OCI-LY1 (cell line): ENCODE measurements at regions not wholly inside any gene's neighbourhood (a gene's known extent, or its start where the extent isn't known, plus 50 kb on each side); places are given as distances from the start of the nearest gene placed in this dataset.

ENCODE experiments used
- H2AFZ ChIP-seq: fragments of 200-600 bp; sonication (generic), shearing (Covaris generic); 2 replicates; pipeline ENCODE4 v1.6.0; 2014; ENCODE audit warnings: antibody characterized with exemption, mild to moderate bottlenecking, low read length
- H3F3A ChIP-seq: fragments of 200-600 bp; sonication (generic), shearing (Covaris generic); 2 replicates; pipeline ENCODE4 v1.6.0; 2014; ENCODE audit warnings: mild to moderate bottlenecking, antibody characterized with exemption, low read length, moderate library complexity; ENCODE audit not compliant: insufficient read depth
- H3K27ac ChIP-seq: fragments of 200-600 bp; sonication (generic); 2 replicates; pipeline ENCODE4 v1.5.1; 2014; ENCODE audit warnings: low read length, mixed run types, mild to moderate bottlenecking, low read depth; ENCODE audit not compliant: poor library complexity, severe bottlenecking
- H3K27me3 ChIP-seq: fragments of 200-600 bp; sonication (generic); 2 replicates; pipeline ENCODE4 v1.6.0; 2014; ENCODE audit warnings: antibody characterized with exemption, mild to moderate bottlenecking, low read length, moderate library complexity; ENCODE audit not compliant: insufficient read depth
- H3K36me3 ChIP-seq: fragments of 200-600 bp; sonication (generic); 2 replicates; pipeline ENCODE4 v1.6.1; 2014; ENCODE audit warnings: mild to moderate bottlenecking, antibody characterized with exemption, low read length, moderate library complexity, mixed read lengths; ENCODE audit not compliant: insufficient read depth
- H3K4me1 ChIP-seq: fragments of 200-600 bp; sonication (generic); 2 replicates; pipeline ENCODE4 v1.5.1; 2014; ENCODE audit warnings: mild to moderate bottlenecking, low read length, moderate library complexity; ENCODE audit not compliant: insufficient read depth, severe bottlenecking
- H3K4me2 ChIP-seq: fragments of 200-600 bp; sonication (generic), shearing (Covaris generic); 2 replicates; pipeline ENCODE4 v1.6.1; 2014; ENCODE audit warnings: low read length
- H3K4me3 ChIP-seq: fragments of 200-600 bp; sonication (generic); 2 replicates; pipeline ENCODE4 v1.5.1; 2014; ENCODE audit warnings: low read length, low read depth, mild to moderate bottlenecking, mixed read lengths; ENCODE audit not compliant: poor library complexity, severe bottlenecking
- H3K79me2 ChIP-seq: fragments of 200-600 bp; shearing (Covaris generic); 2 replicates; pipeline ENCODE4 v1.6.1; 2016; ENCODE audit warnings: mixed run types, low read length, mixed read lengths; ENCODE audit not compliant: insufficient read depth
- H3K9ac ChIP-seq: fragments of 200-600 bp; sonication (generic), shearing (Covaris generic); 2 replicates; pipeline ENCODE4 v1.6.1; 2014; ENCODE audit warnings: mild to moderate bottlenecking, low read length, mixed read lengths
- H3K9me2 ChIP-seq: fragments of 200-600 bp; sonication (generic), shearing (Covaris generic); 2 replicates; pipeline ENCODE4 v1.6.1; 2014; ENCODE audit warnings: low read depth, mild to moderate bottlenecking, low read length, mixed read lengths
- H3K9me3 ChIP-seq: fragments of 200-600 bp; shearing (Covaris generic); 2 replicates; pipeline ENCODE4 v1.6.1; 2014; ENCODE audit warnings: low read length, mixed read lengths
- H4K20me1 ChIP-seq: fragments of 200-600 bp; sonication (generic), shearing (Covaris generic); 2 replicates; pipeline ENCODE4 v1.6.0; 2016; ENCODE audit warnings: mild to moderate bottlenecking, low read length; ENCODE audit not compliant: insufficient read depth
- CTCF ChIP-seq: fragments of 200-600 bp; sonication (generic), shearing (Covaris generic); IDR thresholded peaks from 2 replicates; pipeline ENCODE4 v1.5.1; 2017; ENCODE audit warnings: mild to moderate bottlenecking, antibody characterized with exemption, low read length, moderate library complexity, mixed read lengths
- EZH2 ChIP-seq: fragments of 200-600 bp; sonication (generic), shearing (Covaris generic); IDR thresholded peaks from 2 replicates; pipeline ENCODE4 v1.8.0; 2017; ENCODE audit warnings: borderline replicate concordance, mixed run types, mild to moderate bottlenecking, antibody characterized with exemption, low read length, moderate library complexity, mixed read lengths

GRCh38 chr2:206383669-206384068, 59.7 kb upstream of the ADAM23 start:
- Histone ChIP-seq H3K27ac (no peak overlapping the region), H3K27me3 (no peaks in the 10 kb centered on the region), H4K20me1 (no peaks in the 10 kb centered on the region), H3K4me3 (no peak overlapping the region), H3K9me3 (no peaks in the 10 kb centered on the region), H3K9ac (no peak overlapping the region), H2AFZ (no peak overlapping the region), H3K4me2 (no peak overlapping the region), H3K4me1 (no peaks in the 10 kb centered on the region), H3F3A (no peaks in the 10 kb centered on the region), H3K36me3 (no peaks in the 10 kb centered on the region), H3K79me2 (no peaks in the 10 kb centered on the region), H3K9me2 (no peaks in the 10 kb centered on the region)
- TF ChIP-seq EZH2 (no peak), CTCF (no peak)

GRCh38 chr2:206387808-206388207, 55.5 kb upstream of the ADAM23 start:
- no peaks in the 10 kb centered on the region for H3K9me2 ChIP-seq
- H3K4me1 ChIP-seq = no peaks in the 10 kb centered on the region
- H2AFZ ChIP-seq = no peak overlapping the region
- no peaks in the 10 kb centered on the region for H3K27me3 ChIP-seq
- no peak overlapping the region for H3K4me3 ChIP-seq
- no peak overlapping the region for H3K4me2 ChIP-seq
- no peaks in the 10 kb centered on the region for H3F3A ChIP-seq
- TF ChIP-seq CTCF (no peak), EZH2 (no peak)
- no peaks in the 10 kb centered on the region for H3K36me3 ChIP-seq
- H4K20me1 ChIP-seq = no peaks in the 10 kb centered on the region
- no peaks in the 10 kb centered on the region for H3K9me3 ChIP-seq
- no peak overlapping the region for H3K27ac ChIP-seq
- H3K9ac ChIP-seq = no peak overlapping the region
- no peaks in the 10 kb centered on the region for H3K79me2 ChIP-seq

GRCh38 chr2:206388698-206389097, 54.6 kb upstream of the ADAM23 start:
- H3K9me2 ChIP-seq = no peaks in the 10 kb centered on the region
- no peak for TF ChIP-seq EZH2
- TF ChIP-seq CTCF = no peak
- no peak overlapping the region for H3K4me2 ChIP-seq
- no peaks in the 10 kb centered on the region for H4K20me1 ChIP-seq
- no peaks in the 10 kb centered on the region for H3K4me1 ChIP-seq
- H3K27me3 ChIP-seq = no peaks in the 10 kb centered on the region
- no peaks in the 10 kb centered on the region for H3K9me3 ChIP-seq
- no peaks in the 10 kb centered on the region for H3F3A ChIP-seq
- H3K27ac ChIP-seq = no peak overlapping the region
- no peak overlapping the region for H2AFZ ChIP-seq
- H3K4me3 ChIP-seq = no peak overlapping the region
- H3K9ac ChIP-seq = no peak overlapping the region
- H3K36me3 ChIP-seq = no peaks in the 10 kb centered on the region
- H3K79me2 ChIP-seq = no peaks in the 10 kb centered on the region
